HG03457 (cell line): ENCODE measurements at regions not wholly inside any gene's neighbourhood (a gene's known extent, or its start where the extent isn't known, plus 50 kb on each side); places are given as distances from the start of the nearest gene placed in this dataset.
"Not testable (repeated sequence)": the region's sequence is repeated elsewhere in the genome, so short reads cannot be mapped to it uniquely, and the experiment has no call there.

Source experiments
- ATAC-seq: cut with Tn5 transposase; IDR thresholded peaks from one replicate; pipeline ENCODE4 v1.9.1; 2021; ENCODE audit warnings: moderate number of reproducible peaks; ENCODE audit not compliant: unreplicated experiment

GRCh38 chr1:112093372-112093694 lies 103.9 kb upstream of the KCND3 start:
- ATAC-seq: no peak

DNA sequence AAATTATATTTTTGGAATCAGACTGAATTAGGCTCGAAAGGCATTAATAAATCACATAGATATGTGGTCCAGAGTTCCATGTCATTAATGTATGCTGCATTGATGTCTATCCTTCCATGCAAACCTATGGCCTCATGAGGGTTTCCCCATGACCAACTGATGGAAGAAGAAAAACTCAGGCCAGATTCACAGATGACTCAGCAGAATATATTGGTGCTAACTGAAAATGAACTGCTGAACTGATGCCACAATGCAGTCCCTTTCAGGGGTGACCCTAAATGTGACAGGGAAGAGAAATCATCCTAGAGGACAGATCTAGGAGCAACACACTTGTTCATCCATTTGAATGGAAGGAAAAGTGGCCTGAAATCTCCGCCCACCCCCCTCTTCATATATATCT lies 110.5 kb upstream of the KCND3 start:
- no peak for ATAC-seq

DNA sequence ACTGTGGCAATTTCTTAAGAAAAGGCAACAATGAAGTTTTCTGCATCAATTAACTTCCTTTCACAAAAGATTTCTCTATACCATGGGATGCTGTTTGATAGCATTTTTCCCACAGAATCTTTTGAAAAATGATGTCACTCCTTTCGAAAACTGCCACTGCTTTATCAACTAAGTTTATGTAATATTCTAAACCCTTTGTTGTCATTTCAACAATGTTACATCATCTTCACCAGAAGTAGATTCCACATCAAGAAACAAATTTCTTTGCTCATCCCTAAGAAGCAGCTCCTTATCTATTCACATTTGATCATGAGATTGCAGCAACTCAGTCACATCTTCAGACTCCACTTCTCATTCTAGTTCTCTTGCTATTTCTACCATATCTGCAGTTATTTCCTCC lies 116.1 kb upstream of the KCND3 start:
- no peak for ATAC-seq

GRCh38 chr1:112110031-112110430 lies 120.6 kb upstream of the KCND3 start:
- ATAC-seq: no peak

DNA sequence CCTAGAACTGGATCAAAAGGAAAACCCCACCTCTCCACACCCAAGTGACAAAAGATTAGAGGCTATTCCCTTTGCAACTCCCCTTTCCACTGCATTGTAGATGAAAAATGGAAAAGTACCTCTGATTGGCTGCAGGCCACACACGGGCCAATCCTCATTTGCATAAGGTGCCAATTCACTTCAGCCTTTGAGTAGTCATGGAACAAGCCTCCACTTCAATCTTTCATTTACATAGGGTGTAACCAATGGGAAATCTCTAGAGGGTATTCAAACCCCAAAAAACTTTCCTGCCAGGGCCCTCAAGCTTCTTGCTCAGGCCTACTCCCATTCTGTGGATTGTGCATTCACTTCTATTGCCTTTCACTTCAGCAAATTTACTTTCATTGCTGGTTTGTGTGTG lies 122.3 kb upstream of the KCND3 start:
- no peak for ATAC-seq

- no peak for ATAC-seq
These were observed 125.1 kb upstream of the KCND3 start for GRCh38 chr1:112114540-112114939.

DNA sequence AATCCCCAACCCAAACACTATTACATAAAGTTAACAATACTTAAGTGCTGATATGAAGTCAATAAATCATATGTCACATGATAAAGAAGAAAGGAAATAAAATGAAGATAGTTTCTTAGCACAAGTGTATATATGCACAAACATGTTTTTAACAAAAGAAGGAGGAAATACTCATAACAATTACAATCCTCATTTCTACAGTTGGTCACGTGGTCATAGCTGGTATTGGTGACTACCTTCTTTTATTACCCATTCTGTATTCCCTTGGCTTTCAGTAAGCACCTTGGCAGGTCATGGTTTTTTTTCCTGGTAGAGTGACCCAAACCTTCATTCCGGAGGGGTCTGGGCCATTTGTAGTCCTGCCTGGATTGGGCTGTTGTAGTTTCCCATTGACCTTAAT lies 137.1 kb upstream of the KCND3 start:
- ATAC-seq: no peak

DNA sequence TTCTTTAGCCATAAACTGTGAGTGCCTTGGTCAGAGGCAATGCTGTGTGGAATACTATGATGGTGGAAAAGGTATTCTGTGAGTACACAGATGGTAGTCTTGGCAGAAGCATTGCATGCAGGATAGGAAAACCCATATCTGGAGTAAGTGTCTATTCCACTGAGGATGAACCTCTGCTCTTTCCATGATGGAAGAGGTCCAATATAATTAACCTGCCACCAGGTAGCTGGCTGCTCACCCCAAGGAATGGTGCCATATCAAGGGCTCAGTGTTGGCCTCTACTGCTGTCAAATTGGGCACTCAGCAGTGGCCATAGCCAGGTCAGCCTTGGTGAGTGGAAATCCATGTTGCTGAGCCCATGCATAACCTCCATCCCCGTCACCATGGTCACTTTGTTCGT lies 138.1 kb upstream of the KCND3 start:
- not testable (repeated sequence) for ATAC-seq

DNA sequence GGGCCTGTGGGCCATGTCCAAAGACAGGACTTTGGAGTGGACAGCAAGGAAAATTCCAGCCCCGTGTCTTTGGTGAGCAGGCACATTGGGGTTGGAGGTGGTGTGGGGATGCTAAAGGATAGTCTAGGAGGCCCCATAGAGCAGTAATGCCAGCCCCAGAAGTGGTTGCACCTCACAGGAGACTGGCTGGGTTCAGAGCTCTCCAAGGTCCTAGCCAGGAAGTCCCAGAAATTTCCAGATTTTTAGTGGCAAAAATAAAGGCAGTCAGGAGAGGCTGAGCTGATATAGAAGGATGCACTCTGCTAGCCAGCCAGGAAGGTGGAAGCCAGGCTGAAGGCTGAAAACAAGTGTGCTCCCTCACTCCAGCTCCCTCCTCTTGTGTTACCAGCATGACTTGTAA lies 144.0 kb upstream of the KCND3 start:
- no peak for ATAC-seq

- no peak for ATAC-seq
These were observed 151.3 kb upstream of the KCND3 start for GRCh38 chr1:112140743-112141142.

DNA sequence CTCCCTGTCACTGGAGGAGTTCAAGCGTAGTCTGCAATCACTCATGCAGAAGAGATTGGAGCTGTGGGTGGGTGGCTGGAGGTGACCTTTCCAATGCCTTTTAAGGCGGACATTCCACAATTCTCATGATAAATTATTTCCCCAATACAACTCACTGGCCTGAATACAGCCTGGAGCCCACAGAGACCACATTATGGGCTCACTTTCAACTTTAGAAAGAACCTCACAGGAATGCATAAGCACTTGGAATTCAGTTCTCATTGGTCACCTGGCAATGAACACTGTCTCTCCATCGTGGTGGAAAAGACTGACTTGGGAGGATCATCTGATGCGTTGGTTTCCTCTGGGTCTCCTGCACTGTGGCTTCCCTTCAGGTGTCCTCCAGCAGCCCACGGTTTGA lies 151.8 kb upstream of the KCND3 start:
- ATAC-seq: no peak

- ATAC-seq: no peak
These were observed 152.5 kb upstream of the KCND3 start for GRCh38 chr1:112141923-112142322.

GRCh38 chr1:112143871-112144441 lies 154.5 kb upstream of the KCND3 start:
- no peak for ATAC-seq

- ATAC-seq: no peak
These were observed 155.4 kb upstream of the KCND3 start for GRCh38 chr1:112144733-112145426.

GRCh38 chr1:112146201-112146715 lies 156.8 kb upstream of the KCND3 start:
- ATAC-seq: no peak

DNA sequence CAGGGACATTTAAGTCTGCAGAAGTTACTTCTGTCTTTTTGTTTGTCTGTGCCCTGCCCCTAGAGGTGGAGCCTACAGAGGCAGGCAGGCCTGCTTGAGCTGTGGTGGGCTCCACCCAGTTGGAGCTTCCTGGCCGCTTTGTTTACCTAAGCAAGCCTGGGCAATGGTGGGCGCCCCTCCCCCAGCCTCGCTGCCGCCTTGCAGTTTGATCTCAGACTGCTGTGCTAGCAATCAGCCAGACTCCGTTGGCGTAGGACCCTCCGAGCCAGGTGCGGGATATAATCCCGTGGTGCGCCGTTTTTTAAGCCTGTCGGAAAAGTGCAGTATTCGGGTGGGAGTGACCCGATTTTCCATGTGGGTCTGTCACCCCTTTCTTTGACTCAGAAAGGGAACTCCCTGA lies 170.7 kb upstream of the KCND3 start:
- not testable (repeated sequence) for ATAC-seq

- no peak for ATAC-seq
These were observed 175.9 kb upstream of the KCND3 start for GRCh38 chr1:112165375-112165774.

DNA sequence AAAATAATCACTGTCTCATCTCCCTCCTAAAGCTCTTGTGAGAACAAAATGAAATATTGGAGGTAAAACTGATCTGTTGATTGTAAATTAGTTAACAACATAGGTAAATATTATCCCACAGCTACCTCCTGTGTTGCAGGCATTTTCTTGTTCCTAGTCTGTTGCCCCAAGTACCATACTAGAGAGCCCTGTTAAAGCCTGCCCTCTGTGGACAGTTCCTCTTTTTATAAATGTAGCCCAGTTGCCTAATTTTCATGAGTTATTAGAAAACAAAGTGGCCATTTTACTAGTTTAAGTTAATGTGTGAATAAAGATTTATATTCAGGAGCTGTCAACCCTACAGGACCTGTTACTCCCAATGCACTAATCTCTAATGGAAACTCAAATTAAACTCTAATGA lies 180.0 kb upstream of the KCND3 start:
- no peak for ATAC-seq

GRCh38 chr1:112172294-112172882 lies 182.9 kb upstream of the KCND3 start:
- ATAC-seq: no peak

DNA sequence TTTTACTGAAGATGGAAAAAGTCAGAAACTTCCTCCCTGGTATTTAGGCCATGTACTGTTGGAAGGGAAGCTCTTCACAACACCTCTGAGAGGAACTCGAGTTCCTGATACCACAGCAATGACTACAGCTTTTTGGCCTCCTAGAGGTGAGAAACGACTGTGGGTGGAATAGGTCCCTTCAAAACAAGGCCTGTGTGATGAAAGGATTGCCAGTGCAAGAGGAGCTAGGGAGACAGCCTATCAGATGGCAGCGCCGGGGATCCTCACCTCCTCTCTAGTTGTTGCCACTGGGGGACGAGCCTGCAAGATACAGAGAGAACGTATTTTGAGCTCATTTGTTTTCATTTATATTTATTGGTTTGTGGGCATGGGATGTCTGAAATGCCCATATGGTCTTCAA lies 187.8 kb upstream of the KCND3 start:
- no peak for ATAC-seq

GRCh38 chr1:112188611-112189010 lies 199.1 kb upstream of the KCND3 start:
- ATAC-seq: no peak

DNA sequence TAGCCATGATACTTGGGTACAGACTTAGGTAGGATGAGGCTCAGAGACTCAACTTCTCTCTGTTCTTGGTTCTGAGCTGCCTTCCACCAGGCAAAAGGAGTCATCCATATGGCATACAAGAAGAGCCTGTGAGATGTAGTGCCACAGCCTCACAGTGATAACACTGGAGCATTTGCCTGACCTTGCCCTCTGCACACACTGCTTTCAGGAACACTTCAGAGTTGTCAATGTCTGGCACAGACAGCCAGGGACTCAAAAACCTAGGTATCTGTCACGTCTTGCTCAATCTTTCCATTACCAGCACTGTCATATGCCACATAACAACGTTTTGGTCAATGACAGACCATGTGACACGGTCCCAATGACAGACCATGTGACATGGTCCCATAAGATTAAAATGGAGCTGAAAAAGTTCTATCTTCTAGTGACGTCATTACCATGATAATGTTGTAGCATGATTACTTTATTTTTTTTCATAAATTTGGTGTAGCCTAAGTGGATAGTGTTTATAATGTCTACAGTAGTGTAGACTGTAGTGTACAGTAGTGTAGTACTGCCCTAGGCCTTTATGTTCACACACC lies 199.9 kb upstream of the CTTNBP2NL start:
- ATAC-seq: no peak
